Body of pancreas (tissue), 4 donors: ENCODE measurements at regions not wholly inside any gene's neighbourhood (a gene's known extent, or its start where the extent isn't known, plus 50 kb on each side); places are given as distances from the start of the nearest gene placed in this dataset.

Experiments
- POLR2A ChIP-seq, 3 donors: fragments of 450-650 bp; IDR thresholded peaks; one replicate each; pipeline ENCODE4 v1.6.1; 2016; ENCODE audit warnings: antibody characterized with exemption in 3 of 3, mild to moderate bottlenecking in 2 of 3
- TF ChIP-seq, protein P1 (sequence below), 7 experiments: fragments of 450-650 bp in 4 of 7; fragments of 200-600 bp in 3 of 7; sonication (generic) in 3 of 7; IDR thresholded peaks; one replicate each; pipeline ENCODE4 v1.5.1; 2016 to 2019; ENCODE audit warnings: antibody characterized with exemption in 7 of 7

GRCh38 chrX:45757272-45757671, 556.6 kb upstream of the DIPK2B start:
- no peak for TF ChIP-seq POLR2A (IDR thresholded peaks at IDR 0.05)
- TF ChIP-seq, protein P1, sequence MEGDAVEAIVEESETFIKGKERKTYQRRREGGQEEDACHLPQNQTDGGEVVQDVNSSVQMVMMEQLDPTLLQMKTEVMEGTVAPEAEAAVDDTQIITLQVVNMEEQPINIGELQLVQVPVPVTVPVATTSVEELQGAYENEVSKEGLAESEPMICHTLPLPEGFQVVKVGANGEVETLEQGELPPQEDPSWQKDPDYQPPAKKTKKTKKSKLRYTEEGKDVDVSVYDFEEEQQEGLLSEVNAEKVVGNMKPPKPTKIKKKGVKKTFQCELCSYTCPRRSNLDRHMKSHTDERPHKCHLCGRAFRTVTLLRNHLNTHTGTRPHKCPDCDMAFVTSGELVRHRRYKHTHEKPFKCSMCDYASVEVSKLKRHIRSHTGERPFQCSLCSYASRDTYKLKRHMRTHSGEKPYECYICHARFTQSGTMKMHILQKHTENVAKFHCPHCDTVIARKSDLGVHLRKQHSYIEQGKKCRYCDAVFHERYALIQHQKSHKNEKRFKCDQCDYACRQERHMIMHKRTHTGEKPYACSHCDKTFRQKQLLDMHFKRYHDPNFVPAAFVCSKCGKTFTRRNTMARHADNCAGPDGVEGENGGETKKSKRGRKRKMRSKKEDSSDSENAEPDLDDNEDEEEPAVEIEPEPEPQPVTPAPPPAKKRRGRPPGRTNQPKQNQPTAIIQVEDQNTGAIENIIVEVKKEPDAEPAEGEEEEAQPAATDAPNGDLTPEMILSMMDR (IDR thresholded peaks at IDR 0.05) = no peak
